GM18861 (cell line): ENCODE measurements at regions not wholly inside any gene's neighbourhood (a gene's known extent, or its start where the extent isn't known, plus 50 kb on each side); places are given as distances from the start of the nearest gene placed in this dataset.

ENCODE experiments used
- ATAC-seq: cut with Tn5 transposase; IDR thresholded peaks from one replicate; pipeline ENCODE4 v1.9.1; 2021; ENCODE audit not compliant: unreplicated experiment

DNA sequence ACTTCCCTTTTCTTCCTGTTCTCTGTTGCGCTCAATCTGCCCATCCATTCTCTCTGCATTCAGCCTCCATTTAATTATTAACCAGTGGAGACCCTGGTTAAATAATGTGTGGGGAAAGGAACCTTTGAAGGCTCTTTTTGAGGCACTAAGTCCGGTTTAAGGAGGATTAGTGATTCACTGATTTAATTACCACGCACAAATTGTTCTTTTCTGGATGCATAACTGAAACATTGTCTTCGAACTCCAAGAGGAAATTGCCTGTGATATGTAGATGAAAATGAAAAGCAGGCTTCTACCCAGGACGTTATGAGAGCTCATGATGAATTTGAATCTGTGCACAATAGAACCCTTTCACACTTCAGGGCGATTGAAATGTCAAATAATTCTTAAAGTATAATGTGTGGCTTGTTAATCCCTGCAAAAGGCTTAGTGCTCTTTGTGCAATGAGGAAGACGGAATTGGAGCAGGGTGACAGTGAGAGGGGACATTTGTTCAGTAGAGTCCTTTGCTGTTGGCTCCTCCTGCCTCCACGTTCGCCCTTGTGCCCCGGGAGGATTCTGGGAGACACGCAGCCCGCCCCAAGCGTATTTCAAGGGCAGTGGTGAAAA, 51.1 kb upstream of the ZNF236 start:
- no peak for ATAC-seq

DNA sequence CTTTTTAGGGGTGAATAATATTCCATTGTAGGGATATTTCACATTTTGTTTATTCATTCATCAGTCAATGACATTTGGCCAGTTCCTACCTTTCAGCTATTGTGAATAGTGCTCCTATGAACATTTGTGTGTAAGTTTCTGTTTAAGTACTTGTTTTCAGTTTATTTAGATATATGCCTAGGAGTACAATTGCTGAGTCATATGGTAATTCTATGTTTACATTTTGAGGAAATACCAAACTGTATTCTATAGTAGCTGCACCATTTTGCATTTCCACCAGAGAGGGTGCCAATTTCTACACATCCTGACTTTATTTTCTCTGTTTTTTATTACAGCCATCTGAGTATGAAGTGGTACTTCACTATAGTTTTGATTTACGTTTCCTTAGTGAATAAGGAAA, 54.4 kb upstream of the ZNF236 start:
- ATAC-seq: no peak

DNA sequence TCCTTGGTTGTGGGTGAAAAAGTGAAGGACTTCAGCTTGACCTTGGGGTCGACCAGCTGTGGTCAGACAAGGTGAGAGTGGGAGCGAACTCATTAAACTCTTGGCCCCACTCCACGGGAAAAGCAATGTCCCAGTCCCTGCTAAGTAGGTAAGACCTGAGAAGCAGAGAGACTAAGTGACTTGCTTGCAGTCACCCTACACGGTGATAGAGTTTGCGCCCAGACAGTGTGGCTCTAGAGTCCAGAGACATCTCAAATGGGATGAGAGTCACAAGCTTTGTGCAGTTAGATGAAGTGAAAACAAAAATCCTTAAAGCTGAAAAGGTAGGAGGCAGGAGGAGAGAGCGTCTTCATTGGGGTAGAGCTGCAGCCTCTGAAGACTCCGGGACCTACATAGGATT, 55.9 kb upstream of the ZNF236 start:
- ATAC-seq: no peak

DNA sequence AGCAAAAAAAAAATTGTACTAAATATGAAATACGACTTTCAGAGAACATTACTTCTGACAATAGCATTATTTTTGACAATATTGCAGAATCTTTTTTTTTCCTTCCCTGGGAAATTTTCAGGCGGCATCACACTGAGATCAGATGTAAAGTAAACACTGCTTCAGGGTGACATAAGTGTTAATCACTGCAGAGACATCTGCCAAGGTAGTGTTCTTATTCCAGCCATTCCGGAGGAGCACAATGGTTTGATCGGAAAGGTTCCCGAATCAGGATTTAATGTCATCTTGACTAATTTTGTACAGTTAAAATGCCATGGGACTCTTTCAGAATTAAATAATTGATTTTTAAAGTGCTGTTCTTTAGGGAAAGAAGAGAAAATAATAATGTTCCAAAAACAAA, 56.7 kb upstream of the ZNF236 start:
- no peak for ATAC-seq

DNA sequence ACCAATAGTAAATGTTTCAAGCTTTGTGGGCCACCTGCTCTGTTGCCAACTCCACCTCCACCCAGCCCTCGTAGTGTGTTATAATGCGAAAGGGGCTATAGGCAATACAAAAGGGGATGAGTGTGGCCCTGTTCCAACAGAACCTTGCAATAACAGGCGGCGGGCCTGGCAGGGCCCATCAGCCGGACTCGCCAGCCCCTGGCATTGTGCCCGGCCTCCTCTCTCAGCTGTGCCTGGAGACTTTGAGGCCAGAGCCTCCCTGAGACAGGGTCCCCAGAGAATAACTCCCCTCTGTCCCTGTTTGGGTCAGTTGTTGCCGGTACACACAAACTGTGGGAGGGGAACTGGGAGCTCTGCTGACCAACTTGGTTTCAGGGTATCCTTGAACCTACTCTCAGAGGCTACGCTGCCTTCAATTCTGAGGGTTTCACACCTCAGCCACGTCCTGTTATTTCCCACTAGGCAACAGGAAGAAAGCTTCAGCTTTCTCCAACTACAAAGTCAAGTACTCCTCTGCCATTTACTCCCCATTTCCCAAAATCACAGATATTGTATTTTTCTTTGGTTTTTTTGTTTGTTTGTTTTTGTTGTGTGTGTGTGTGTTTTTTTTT, 58.0 kb upstream of the ZNF236 start:
- ATAC-seq: no peak

DNA sequence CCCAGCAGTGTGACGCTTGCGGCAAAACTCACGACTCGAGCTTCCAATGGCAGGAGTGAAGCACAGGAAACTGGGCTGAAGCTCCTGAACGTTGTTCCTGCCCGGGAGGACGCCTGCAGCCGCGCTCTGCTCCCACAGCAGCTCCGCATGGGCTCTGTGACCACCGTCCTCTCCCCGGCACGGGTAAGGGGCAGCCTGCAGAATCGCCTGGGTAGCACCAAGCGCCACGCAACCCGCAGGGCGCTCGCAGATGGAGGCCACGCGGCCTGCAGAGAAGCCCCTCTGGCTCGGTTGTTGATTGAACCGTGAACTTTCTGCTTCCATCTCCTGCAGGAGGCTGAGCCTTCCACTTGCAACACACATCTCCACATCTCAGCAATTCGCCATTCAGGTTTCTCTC, 63.3 kb upstream of the ZNF236 start:
- ATAC-seq: no peak

DNA sequence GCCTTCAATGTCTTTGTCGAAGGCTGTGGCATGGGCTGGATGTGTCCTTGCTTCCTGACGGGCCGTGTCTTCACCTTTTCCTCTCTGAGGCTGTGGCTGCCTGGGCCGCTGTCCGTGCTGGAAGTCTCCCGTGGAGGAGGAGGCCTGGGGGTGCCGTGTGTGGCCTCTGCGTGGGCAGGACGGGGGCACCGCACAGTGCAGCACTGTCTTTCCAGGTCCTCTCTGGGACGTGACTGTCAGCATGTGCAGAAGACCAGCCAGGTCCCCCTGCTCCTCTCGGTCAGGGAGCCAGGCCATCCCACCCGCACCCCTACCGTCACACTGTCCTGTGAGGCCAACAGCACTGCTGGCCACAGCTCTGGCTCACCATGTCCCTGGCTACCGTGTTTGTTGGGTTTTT, 64.4 kb upstream of the ZNF236 start:
- no peak for ATAC-seq

DNA sequence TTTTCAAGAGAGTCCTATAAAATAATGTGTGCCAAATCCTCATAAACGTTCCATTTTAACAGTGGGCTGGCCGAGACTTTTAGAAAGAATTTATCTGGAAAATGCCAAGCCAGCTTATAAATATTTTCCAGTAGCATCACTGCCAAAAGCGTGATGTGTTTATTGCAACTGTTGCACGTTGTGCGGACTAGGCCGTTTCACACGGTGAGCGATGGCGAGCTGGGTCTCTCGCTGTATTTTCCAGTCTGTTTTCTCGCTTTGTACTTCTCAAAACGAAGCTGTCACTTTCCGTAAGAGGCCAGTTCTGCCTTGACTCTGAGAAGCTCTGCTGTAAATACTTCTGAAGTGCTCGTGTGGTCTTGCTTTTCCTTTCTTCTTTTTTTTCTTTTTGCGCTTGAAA, 65.0 kb upstream of the ZNF236 start:
- no peak for ATAC-seq

DNA sequence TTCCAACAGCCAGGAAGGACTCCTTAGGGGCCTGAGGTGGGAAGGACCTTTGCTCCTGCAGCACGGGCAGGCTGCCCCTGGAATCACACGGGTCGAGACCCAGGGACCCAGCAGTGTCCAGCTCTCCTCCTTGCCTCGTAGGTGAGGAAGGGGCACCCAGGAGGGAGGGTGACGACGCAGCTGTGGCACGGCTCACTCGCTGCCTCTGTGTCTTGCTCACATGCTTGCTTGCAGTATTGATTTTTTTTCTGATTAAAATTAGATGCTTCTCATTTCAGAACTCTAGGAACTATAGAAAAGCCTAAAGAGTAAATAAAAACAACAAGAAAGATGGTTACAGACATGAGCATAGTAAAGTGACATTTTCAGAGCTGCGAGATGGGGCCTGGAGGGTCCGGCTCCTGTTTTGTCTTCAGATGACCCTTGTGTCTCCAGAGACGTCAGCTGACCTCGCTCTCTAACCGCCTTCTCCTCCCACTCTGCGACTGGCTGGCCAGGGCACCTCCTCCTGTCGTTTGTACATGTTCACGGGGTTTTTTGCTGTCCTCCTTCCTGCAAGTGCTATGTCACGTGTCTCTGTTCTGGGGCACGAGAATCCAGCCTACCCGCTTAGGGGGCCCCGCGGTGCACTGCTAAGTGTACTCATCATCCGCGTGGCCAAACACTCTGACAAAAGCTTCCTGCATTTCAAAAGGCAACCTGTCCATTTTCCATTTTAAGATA, 65.7 kb upstream of the ZNF236 start:
- ATAC-seq: no peak

DNA sequence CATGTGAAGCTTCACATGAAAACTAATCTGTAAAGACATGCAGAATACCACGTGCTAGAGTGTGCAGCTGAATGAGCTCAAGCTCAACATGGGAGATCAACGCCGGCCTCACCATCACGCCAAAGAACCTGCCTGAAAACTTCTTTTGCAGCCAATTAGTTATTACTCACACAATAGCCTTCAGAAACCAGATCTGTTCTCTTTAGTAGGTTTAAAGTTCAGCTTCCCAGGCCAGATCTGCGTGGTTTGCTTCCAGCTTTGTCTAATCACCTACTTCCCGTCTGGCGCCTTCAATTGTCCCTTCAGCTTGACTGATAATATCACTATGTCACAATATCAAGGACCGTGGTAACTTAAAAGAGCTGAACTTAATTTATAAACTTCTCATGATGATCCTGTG, 68.0 kb upstream of the ZNF236 start:
- no peak for ATAC-seq

DNA sequence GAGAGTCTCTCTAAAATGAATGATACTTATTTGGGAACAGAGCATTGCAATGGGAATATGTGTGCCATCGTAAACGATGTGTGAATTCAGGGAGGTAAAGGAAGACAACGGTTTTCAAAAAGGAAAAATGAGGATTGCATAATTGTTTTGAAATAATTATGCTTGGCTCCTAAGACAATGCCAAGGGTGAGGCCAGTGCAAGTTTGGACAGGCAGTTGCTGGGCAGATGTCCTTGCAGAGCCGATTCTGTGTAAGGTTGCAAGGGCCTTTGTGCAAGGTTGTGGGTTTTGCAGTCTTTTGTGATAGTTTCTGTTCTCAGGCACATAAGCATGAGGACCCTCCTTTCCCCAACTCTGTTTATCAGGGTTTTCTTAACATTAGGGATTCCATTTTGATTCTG, 70.0 kb upstream of the ZNF236 start:
- no peak for ATAC-seq

DNA sequence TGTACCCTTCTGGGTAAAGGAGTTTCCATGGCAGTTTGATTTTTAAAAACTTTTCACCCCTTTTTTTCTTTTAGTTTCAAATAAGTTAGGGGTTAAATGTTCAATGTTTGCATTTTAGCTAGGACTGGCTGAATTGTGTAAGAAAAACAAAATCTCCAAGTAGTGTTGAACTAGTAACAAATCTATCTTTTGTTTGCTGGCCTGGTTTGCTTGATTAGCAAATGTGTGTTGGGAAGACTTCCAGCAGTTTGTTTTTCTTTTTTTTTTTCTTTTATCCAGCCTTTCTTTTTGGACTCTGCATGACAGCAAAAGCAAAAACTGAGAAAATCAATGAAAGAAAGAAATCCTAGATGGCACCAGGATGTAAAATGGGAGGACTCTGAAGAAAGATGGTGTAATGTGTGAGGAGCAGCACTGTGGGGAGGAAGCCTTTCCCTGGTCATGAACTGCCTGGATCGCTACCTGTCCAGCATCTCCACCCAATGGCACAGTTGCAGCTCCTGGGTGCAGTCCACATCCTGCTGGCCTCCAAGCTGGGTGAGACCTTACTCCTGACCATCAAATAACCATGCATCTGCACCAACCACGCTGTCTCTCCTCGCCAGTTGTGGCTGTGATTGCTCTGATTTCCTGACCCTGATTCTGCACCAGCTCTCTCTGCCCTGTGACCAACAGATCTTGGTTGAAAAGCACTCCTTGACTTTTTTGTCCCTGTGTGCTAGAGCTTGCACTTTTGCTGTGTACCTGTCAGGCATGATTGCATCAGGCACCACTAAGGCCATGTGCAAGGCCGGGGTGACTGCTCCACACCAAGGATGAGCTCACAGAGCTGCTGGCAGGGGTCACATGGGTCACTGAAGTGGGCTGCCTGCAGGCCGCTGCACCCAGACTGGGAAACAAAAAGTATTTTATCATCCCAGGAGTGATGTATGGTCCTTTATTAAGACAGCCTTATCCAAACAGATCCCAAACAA, 71.2 kb upstream of the ZNF236 start:
- ATAC-seq: no peak

DNA sequence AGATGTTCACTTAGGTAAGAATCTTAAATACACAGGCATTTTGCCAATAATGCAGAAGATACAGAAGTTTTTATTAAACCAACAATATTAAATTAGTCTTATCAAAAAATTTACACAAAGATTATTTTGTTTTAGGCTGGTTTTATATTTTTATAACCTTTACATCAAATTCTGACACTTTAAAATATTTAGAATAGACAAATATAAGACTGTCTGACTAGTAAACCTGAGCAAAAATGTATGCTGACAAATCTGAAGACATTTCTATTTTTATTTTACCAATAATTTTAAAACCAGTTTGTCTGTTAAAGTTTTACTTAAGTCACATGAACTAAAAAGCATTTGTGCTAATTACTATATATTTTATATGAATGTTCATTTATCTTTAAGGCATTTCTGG, 72.1 kb upstream of the ZNF236 start:
- ATAC-seq: no peak

DNA sequence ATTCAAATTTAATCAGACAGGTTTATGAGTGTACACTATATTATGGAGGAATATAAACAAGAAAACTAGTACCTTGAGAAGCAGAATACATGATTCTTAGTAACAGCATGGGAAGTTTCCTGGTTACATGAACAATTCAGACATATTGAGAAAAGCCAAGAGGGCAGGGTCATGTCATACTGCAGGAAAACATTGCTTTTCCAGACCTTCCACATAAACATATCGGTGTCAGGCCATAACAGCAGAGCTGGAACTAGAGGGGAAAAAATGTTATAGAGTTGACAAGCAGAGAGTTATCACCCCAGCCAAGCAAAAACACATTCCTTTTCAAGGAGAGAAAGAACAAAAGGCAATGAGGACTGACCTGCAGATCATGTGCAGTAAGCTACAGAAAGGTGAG, 74.7 kb upstream of the ZNF236 start:
- ATAC-seq: no peak

DNA sequence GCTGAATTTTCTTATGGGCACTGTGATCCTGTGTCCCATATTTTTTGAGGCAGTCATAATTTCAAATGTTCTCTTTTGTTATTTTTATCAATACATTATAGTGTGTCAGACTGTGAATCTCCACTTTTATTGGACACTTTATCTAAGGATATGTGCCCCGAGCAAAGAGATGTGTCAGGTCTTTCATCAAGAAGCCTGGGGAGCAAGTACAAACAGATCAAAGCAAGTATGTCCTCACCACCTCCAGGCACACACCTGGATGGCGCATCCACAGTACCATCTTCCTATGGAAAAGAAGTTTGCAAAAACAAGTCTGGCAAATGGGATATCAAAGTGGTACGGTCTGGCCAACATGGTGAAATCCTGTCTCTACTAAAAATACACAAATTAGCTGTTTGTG, 81.0 kb upstream of the ZNF236 start:
- ATAC-seq: no peak

DNA sequence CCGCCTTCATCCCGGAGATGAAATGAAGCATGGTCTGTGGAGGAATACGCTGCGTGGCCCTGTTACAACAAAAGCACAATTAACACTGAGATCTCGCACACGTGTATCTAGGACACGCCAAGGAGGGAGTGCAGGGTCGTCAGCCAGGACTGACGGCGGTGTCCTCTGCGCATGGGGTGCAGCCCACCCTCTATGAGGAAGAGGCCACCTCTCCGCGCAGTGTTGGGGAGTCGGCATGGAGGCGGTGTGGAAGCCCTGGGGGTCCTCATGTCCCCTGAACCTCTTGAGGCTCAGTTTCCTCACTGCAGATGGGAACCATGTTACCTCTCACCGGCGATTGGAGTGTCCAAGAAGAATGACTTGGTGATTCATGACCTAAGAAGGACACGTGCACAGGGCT, 86.0 kb upstream of the ZNF236 start:
- no peak for ATAC-seq

DNA sequence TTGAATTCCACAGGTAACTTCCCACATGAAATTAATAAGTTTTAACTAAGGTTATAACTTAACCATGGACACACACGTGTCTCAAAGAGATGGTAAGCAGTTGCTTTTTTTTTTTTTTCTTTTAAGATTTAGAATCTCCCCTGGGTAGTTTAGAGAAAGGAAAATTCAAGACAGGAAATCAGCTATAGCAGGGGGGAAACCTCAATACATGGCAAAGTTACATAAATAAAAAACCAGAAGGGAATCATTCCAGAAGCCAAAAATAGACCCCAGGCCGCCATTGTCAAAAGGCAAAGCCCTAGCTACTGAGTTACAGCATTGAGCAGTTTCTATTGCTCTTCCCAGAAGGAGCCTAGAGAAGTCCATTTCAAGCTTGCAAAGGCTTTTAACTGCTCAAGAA, 91.5 kb upstream of the ZNF236 start:
- no peak for ATAC-seq

DNA sequence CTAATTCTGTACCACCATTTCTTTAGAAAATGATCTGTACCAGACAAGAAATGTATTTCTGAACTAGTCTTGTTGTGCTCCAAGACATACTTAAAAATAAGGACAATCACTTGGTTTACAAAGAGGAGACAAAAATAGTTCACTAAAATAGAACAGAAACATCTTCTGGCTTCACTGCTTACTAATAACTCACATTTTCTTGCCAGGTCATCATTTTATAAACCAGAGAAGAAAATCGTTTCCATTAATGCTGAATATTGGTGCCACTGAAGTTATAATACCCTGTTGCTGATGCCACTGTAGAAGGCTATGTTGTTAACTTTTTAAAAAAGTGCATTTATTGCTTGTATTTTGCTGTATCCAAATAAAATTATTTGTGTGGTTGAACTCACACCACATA, 94.8 kb upstream of the ZNF236 start:
- no peak for ATAC-seq

DNA sequence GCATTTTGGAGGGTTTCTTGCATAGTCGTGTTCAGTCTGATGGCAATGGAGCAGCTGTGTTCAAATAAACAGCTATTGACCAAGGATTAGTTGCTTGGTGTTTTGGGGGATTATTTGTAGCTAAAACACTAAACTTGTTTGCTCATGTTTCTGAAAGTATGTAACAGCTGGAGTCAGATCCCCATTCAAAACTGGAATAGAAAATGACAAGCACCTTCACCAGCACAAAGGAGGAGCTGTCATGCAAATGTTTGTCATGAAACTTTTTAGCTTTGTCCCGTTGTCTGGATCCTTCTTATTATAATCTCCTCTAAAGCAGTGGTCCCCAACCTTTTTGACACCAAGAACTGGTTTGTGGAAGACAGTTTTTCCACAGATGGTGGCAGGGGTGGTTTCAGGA, 96.9 kb upstream of the ZNF236 start:
- no peak for ATAC-seq

DNA sequence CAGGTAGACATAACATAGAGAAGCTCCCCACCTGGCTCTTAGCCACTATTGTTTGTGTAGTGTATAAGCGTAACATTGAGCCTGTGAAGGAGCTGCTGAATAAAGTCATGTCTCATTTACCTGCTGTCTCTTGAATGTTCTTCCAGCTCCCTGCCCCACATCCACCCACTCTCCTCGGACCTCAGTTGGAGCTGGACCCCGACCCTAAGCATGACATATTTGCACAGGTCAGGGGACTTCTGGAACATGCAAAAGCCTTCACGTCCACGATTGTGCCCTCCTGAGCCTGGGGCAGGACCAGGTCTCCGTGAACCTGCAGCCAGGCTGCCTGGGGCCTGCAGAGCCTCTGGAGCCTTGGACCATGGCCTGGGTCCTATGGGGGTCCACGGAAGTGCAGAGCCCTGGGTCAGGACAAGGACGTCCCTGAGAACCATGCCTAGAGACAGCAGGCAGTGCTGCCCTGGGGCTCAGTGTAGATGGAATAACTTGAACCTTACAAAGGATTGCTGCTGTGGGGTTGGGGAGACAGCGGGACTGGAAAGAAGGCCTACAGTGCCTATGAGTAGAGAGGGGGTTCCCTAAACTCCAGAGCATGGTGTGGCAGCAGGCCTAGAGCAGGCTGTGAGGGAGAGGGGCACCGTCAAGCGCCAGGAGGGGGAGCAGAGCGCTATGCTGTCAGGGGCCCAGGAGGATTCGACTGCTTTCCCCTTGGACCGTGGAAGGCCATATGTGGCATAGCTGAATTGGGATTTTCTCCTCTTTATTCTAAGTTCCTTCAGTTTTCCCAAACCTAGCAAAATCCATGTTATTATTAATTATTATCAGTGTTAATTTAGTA, 99.9 kb upstream of the ZNF236 start:
- ATAC-seq: no peak
